ENCODE measurements at regions not wholly inside any gene's neighbourhood (a gene's known extent, or its start where the extent isn't known, plus 50 kb on each side); places are given as distances from the start of the nearest gene placed in this dataset.

- peak; percentile 35 for DNase-seq (ENCODE audit: low read depth, low spot score)
- Histone ChIP-seq H3K27ac (peak overlapping the region; percentile 63), H3K4me3 (0 out of 2 replicates have a peak overlapping the region, but pooled peaks have one; percentile 16), H3K9me3 (ENCODE audit: low read depth, low read length) (no peaks in the 10 kb centered on the region), H3K36me3 (ENCODE audit: insufficient read depth, low read length) (no peaks in the 10 kb centered on the region), H3K9ac (ENCODE audit: insufficient read length) (no peak overlapping the region)
- TF ChIP-seq POLR2AphosphoS5 (IDR thresholded peaks at IDR 0.05; ENCODE audit: borderline replicate concordance, low read depth, low read length) = no peak; the same call in 1 of the 2 replicates
- TF ChIP-seq EZH2 (IDR thresholded peaks at IDR 0.05) = no peak
- no peak for TF ChIP-seq FOXP2 (optimal IDR thresholded peaks at IDR 0.05; ENCODE audit: control extremely low read depth, extremely low read length, insufficient read depth)
Observed at GRCh38 chr2:43040084-43040854, 186.1 kb downstream of the ZFP36L2 start.

GRCh38 chr2:43039376-43040080 lies 186.9 kb downstream of the ZFP36L2 start:
- H3K36me3 ChIP-seq (ENCODE audit: insufficient read depth, low read length) = no peaks in the 10 kb centered on the region
- H3K9ac ChIP-seq (ENCODE audit: insufficient read length) = no peak overlapping the region
- no peak for TF ChIP-seq FOXP2 (optimal IDR thresholded peaks at IDR 0.05; ENCODE audit: control extremely low read depth, extremely low read length, insufficient read depth)
- no peak for TF ChIP-seq EZH2 (IDR thresholded peaks at IDR 0.05)
- TF ChIP-seq POLR2AphosphoS5 (IDR thresholded peaks at IDR 0.05; ENCODE audit: borderline replicate concordance, low read depth, low read length) = no peak
- no peak overlapping the region for H3K4me3 ChIP-seq
- DNase-seq (ENCODE audit: low read depth, low spot score) = no peak
- H3K9me3 ChIP-seq (ENCODE audit: low read depth, low read length) = no peaks in the 10 kb centered on the region
- no peak overlapping the region for H3K27ac ChIP-seq

- H3K9me3 ChIP-seq (ENCODE audit: low read depth, low read length) = no peaks in the 10 kb centered on the region
- no peak overlapping the region for H3K9ac ChIP-seq (ENCODE audit: insufficient read length)
- no peak overlapping the region for H3K4me3 ChIP-seq
- DNase-seq (ENCODE audit: low read depth, low spot score) = no peak
- no peaks in the 10 kb centered on the region for H3K36me3 ChIP-seq (ENCODE audit: insufficient read depth, low read length)
- H3K27ac ChIP-seq = no peak overlapping the region
- no peak for TF ChIP-seq FOXP2 (optimal IDR thresholded peaks at IDR 0.05; ENCODE audit: control extremely low read depth, extremely low read length, insufficient read depth)
- TF ChIP-seq POLR2AphosphoS5 (IDR thresholded peaks at IDR 0.05; ENCODE audit: borderline replicate concordance, low read depth, low read length) = no peak
Observed at GRCh38 chr2:43038696-43039094, 187.7 kb downstream of the ZFP36L2 start.

- H3K9ac ChIP-seq (ENCODE audit: insufficient read length) = no peak overlapping the region
- H3K4me3 ChIP-seq = no peak overlapping the region
- no peaks in the 10 kb centered on the region for H3K36me3 ChIP-seq (ENCODE audit: insufficient read depth, low read length)
- no peaks in the 10 kb centered on the region for H3K9me3 ChIP-seq (ENCODE audit: low read depth, low read length)
- no peak for DNase-seq (ENCODE audit: low read depth, low spot score)
- H3K27ac ChIP-seq = no peak overlapping the region
- TF ChIP-seq FOXP2 (optimal IDR thresholded peaks at IDR 0.05; ENCODE audit: control extremely low read depth, extremely low read length, insufficient read depth) (no peak), EZH2 (IDR thresholded peaks at IDR 0.05) (no peak), POLR2AphosphoS5 (IDR thresholded peaks at IDR 0.05; ENCODE audit: borderline replicate concordance, low read depth, low read length) (no peak)
Observed at GRCh38 chr2:43038034-43038695, 188.2 kb downstream of the ZFP36L2 start.

GRCh38 chr2:43035922-43036321 lies 190.5 kb downstream of the ZFP36L2 start:
- DNase-seq (ENCODE audit: low read depth, low spot score) = no peak
- TF ChIP-seq EZH2 (IDR thresholded peaks at IDR 0.05) = no peak
- TF ChIP-seq FOXP2 (optimal IDR thresholded peaks at IDR 0.05; ENCODE audit: control extremely low read depth, extremely low read length, insufficient read depth) = no peak
- no peak for TF ChIP-seq POLR2AphosphoS5 (IDR thresholded peaks at IDR 0.05; ENCODE audit: borderline replicate concordance, low read depth, low read length)

GRCh38 chr2:43034921-43035320 lies 191.5 kb downstream of the ZFP36L2 start:
- H3K9me3 ChIP-seq (ENCODE audit: low read depth, low read length) = no peaks in the 10 kb centered on the region
- no peak overlapping the region for H3K9ac ChIP-seq (ENCODE audit: insufficient read length)
- no peak overlapping the region for H3K27ac ChIP-seq
- TF ChIP-seq FOXP2 (optimal IDR thresholded peaks at IDR 0.05; ENCODE audit: control extremely low read depth, extremely low read length, insufficient read depth) (no peak), EZH2 (IDR thresholded peaks at IDR 0.05) (no peak), POLR2AphosphoS5 (IDR thresholded peaks at IDR 0.05; ENCODE audit: borderline replicate concordance, low read depth, low read length) (no peak)
- no peak overlapping the region for H3K4me3 ChIP-seq
- DNase-seq (ENCODE audit: low read depth, low spot score) = no peak
- H3K36me3 ChIP-seq (ENCODE audit: insufficient read depth, low read length) = no peaks in the 10 kb centered on the region

More at GRCh38 chr2:43035922-43036321, 190.5 kb downstream of the ZFP36L2 start:
- no peaks in the 10 kb centered on the region for H3K36me3 ChIP-seq (ENCODE audit: insufficient read depth, low read length)
- H3K4me3 ChIP-seq = no peak overlapping the region
- H3K9me3 ChIP-seq (ENCODE audit: low read depth, low read length) = no peaks in the 10 kb centered on the region
- H3K9ac ChIP-seq (ENCODE audit: insufficient read length) = no peak overlapping the region
- no peak overlapping the region for H3K27ac ChIP-seq

GRCh38 chr2:43034242-43034619 lies 192.2 kb downstream of the ZFP36L2 start:
- no peak for DNase-seq (ENCODE audit: low read depth, low spot score)
- no peak overlapping the region for H3K9ac ChIP-seq (ENCODE audit: insufficient read length)
- TF ChIP-seq POLR2AphosphoS5 (IDR thresholded peaks at IDR 0.05; ENCODE audit: borderline replicate concordance, low read depth, low read length) = no peak
- no peak for TF ChIP-seq EZH2 (IDR thresholded peaks at IDR 0.05)
- TF ChIP-seq FOXP2 (optimal IDR thresholded peaks at IDR 0.05; ENCODE audit: control extremely low read depth, extremely low read length, insufficient read depth) = no peak
- H3K27ac ChIP-seq = no peak overlapping the region
- no peaks in the 10 kb centered on the region for H3K9me3 ChIP-seq (ENCODE audit: low read depth, low read length)
- no peaks in the 10 kb centered on the region for H3K36me3 ChIP-seq (ENCODE audit: insufficient read depth, low read length)
- no peak overlapping the region for H3K4me3 ChIP-seq

Measured in SK-N-MC (cell line).